ENCODE measurements at regions not wholly inside any gene's neighbourhood (a gene's known extent, or its start where the extent isn't known, plus 50 kb on each side); places are given as distances from the start of the nearest gene placed in this dataset.

- ChIA-PET CTCF (interaction anchor here (1.0 to 1.7 kb wide), 2 partner anchors 12 to 135 kb away, joined by 3 to 5 read pairs; no protein-coding TSS in a partner anchor), POLR2A (interaction anchor here (0.7 to 2.4 kb wide), 2 partner anchors 10 to 926 kb away, joined by 3 to 9 read pairs; no protein-coding TSS in a partner anchor)
- no peaks in the 10 kb centered on the region for H3K9me3 Mint-ChIP-seq (ENCODE audit: unreplicated experiment)
- no peak overlapping the region for H3K27ac Mint-ChIP-seq (ENCODE audit: low read depth, unreplicated experiment)
- no peak for TF ChIP-seq CTCF (IDR thresholded peaks at IDR 0.05; ENCODE audit: unreplicated experiment)
- H3K27me3 Mint-ChIP-seq (ENCODE audit: insufficient read depth, unreplicated experiment) = no peaks in the 10 kb centered on the region
- intact Hi-C loops (cut with micrococcal nuclease) = no loop called here
- no TSS peak for BruUV-seq (replicated peaks)
- no peaks in the 10 kb centered on the region for H3K4me1 Mint-ChIP-seq (ENCODE audit: insufficient read depth, unreplicated experiment)
- H3K4me3 Mint-ChIP-seq (ENCODE audit: unreplicated experiment) = no peak overlapping the region
- H3K36me3 Mint-ChIP-seq (ENCODE audit: insufficient read depth, unreplicated experiment) = no peaks in the 10 kb centered on the region
- no peak for DNase-seq (ENCODE audit: unreplicated experiment)
Observed at GRCh38 chr10:61325223-61325960, 127.8 kb downstream of the TMEM26 start.

- BruUV-seq (replicated peaks) = no TSS peak
- ChIA-PET CTCF (interaction anchor here (0.6 to 1.7 kb wide), 3 partner anchors 10 to 497 kb away, joined by 4 to 7 read pairs (median 5); no protein-coding TSS in a partner anchor), POLR2A (interaction anchor here (1.3 kb wide), 1 partner anchor 9 kb away, joined by 3 read pairs; no protein-coding TSS in a partner anchor)
- no peak for TF ChIP-seq CTCF (IDR thresholded peaks at IDR 0.05; ENCODE audit: unreplicated experiment)
- H3K27me3 Mint-ChIP-seq (ENCODE audit: insufficient read depth, unreplicated experiment) = no peaks in the 10 kb centered on the region
- intact Hi-C loops (cut with micrococcal nuclease) = no loop called here
- H3K4me1 Mint-ChIP-seq (ENCODE audit: insufficient read depth, unreplicated experiment) = peaks cover 7% of the 10 kb centered on the region
- H3K27ac Mint-ChIP-seq (ENCODE audit: low read depth, unreplicated experiment) = no peak overlapping the region
- no peaks in the 10 kb centered on the region for H3K36me3 Mint-ChIP-seq (ENCODE audit: insufficient read depth, unreplicated experiment)
- no peak overlapping the region for H3K4me3 Mint-ChIP-seq (ENCODE audit: unreplicated experiment)
- no peak for DNase-seq (ENCODE audit: unreplicated experiment)
- no peaks in the 10 kb centered on the region for H3K9me3 Mint-ChIP-seq (ENCODE audit: unreplicated experiment)
Observed at GRCh38 chr10:61323726-61324125, 129.5 kb downstream of the TMEM26 start.

- no peak for TF ChIP-seq CTCF (IDR thresholded peaks at IDR 0.05; ENCODE audit: unreplicated experiment)
- Mint-ChIP-seq H3K4me1 (ENCODE audit: insufficient read depth, unreplicated experiment) (peaks cover 7% of the 10 kb centered on the region), H3K36me3 (ENCODE audit: insufficient read depth, unreplicated experiment) (no peaks in the 10 kb centered on the region), H3K9me3 (ENCODE audit: unreplicated experiment) (no peaks in the 10 kb centered on the region), H3K27ac (ENCODE audit: low read depth, unreplicated experiment) (no peak overlapping the region), H3K4me3 (ENCODE audit: unreplicated experiment) (no peak overlapping the region), H3K27me3 (ENCODE audit: insufficient read depth, unreplicated experiment) (no peaks in the 10 kb centered on the region)
- BruUV-seq (replicated peaks) = no TSS peak
- ChIA-PET POLR2A (interaction anchor here (0.6 kb wide), 1 partner anchor 104 kb away, joined by 3 read pairs; no protein-coding TSS in a partner anchor), CTCF (interaction anchor here (0.7 kb wide), 1 partner anchor 36 kb away, joined by 4 read pairs; no protein-coding TSS in a partner anchor)
- intact Hi-C loops (cut with micrococcal nuclease) = no loop called here
- DNase-seq (ENCODE audit: unreplicated experiment) = no peak
Observed at GRCh38 chr10:61321041-61321857, 131.9 kb downstream of the TMEM26 start.

- no peak for TF ChIP-seq CTCF (IDR thresholded peaks at IDR 0.05; ENCODE audit: unreplicated experiment)
- no peak overlapping the region for H3K27ac Mint-ChIP-seq (ENCODE audit: low read depth, unreplicated experiment)
- no peaks in the 10 kb centered on the region for H3K9me3 Mint-ChIP-seq (ENCODE audit: unreplicated experiment)
- no TSS peak for BruUV-seq (replicated peaks)
- ChIA-PET CTCF (no interaction called here), POLR2A (no interaction called here)
- intact Hi-C loops (cut with micrococcal nuclease) = no loop called here
- no peak for DNase-seq (ENCODE audit: unreplicated experiment)
- no peaks in the 10 kb centered on the region for H3K27me3 Mint-ChIP-seq (ENCODE audit: insufficient read depth, unreplicated experiment)
- H3K36me3 Mint-ChIP-seq (ENCODE audit: insufficient read depth, unreplicated experiment) = no peaks in the 10 kb centered on the region
- H3K4me1 Mint-ChIP-seq (ENCODE audit: insufficient read depth, unreplicated experiment) = peaks cover 7% of the 10 kb centered on the region
- H3K4me3 Mint-ChIP-seq (ENCODE audit: unreplicated experiment) = no peak overlapping the region
Observed at GRCh38 chr10:61320257-61320587, 133.0 kb downstream of the TMEM26 start.
